Inferior parietal cortex (tissue), 1 donor: ENCODE measurements at regions not wholly inside any gene's neighbourhood (a gene's known extent, or its start where the extent isn't known, plus 50 kb on each side); places are given as distances from the start of the nearest gene placed in this dataset.

Source experiments
- DNase-seq: peaks from one replicate; pipeline ENCODE4 v3.0.0-alpha.2; 2016; ENCODE audit errors: extremely low spot score

GRCh38 chr12:34373926-34374325, 351.6 kb downstream of the ALG10 start:
- no peak for DNase-seq

- no peak for DNase-seq
These were observed 354.0 kb downstream of the ALG10 start for GRCh38 chr12:34376133-34376799.

DNA sequence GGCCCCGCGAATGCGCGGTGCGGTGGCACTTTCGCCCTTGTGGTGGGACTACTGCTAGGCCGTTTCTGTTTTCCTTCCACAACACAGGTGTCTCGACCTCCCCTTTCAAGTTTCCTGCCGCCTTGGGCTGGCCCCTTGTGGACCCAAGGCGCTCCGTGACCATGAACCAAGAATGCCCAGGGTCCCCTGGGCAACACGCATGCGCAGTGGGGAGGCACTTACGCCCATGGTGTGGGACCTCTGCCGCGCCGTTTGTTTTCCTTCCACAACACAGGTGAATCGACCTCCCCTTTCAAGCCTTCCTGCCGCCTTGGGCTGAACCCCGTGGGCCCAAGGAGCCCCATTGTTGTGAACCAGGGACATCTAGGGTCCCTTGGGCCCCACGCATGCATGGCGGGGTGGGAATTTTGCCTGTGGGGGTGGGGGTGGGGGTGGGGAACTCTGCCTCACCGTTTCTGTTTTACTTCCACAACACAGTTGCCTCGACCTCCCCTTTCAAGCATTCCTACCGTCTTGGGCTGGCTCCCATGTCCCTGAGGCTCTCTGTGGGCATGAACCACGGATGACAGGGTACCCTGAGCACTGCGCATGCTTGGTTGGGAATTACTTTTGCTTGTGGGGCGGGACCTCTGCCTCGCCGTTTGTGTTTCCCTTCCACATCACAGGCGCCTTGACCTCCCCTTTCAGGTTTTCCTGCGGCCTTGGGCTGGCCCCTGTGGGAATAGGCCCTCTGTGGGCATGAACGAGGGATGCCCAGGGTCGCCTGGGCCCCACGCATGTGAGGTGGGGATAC, 355.1 kb downstream of the ALG10 start:
- no peak for DNase-seq

- no peak for DNase-seq
These were observed 356.8 kb downstream of the ALG10 start for GRCh38 chr12:34379142-34379541.

DNA sequence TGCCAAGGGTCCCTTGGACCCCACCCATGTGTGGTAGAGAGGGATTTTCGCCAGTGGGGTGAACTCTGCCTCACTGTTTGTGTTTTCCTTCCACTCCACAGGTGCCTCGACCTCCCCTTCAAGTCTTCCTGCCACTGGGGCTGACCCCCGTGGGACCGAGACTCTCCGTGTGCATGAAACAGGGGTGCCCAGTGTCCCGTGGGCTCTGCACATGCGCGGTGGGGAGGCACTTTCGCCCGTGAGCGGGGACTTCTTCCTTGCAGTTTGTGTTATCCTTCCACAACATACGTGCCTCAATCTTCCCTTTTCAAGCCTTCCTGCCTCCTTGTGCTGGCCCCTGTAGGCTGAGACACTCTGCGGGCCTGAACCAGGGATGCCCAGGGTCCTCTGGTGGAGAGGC, 362.4 kb downstream of the ALG10 start:
- no peak for DNase-seq

DNA sequence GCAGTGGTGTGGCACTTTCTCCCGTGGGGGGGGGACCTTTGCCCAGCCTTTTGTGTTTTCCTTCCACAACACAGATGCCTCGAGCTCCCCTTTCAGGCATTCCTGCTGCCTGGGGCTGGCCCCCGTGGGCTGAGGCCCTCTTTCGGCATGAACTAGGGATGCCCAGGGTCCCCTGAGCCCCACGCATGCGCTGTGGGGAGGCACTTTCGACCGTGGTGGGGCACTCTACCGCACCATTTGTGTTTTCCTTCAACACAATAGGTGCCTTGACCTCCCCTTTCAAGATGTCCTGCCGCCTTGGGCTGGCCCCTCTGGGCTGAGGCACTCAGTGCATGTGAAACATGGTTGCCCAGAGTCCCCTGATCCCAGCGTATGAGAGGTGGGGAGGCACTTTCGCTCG, 363.7 kb downstream of the ALG10 start:
- no peak for DNase-seq

DNA sequence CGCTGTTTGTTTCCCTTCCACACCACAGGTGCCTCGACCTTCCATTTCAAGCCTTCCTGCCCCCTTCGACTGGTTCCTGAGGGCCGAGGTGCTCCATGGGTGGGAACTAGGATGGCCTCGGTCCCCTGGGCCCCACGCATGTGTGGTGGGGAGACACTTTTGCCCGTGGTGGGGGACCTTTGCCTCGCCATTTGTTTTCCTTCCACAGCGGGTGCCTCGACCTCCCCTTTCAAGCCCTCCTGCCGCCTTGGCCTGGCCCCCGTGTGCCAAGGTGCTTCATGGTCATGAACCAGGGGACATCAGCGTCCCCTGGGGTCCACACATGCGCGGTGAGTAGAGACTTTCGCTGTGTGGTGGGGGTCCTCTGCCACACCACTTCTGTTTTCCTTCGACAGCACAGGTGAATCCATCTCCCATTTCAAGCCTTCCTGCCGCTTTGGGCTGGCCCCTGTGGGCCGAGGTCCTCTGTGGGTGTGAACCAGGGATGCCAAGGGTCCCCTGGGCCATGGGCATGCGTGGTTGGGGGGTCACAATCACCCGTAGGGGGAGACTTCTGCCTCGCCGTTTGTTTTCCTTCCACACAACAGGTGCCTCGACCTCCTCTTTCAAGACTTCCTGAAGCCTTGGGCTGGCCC, 364.4 kb downstream of the ALG10 start:
- DNase-seq: no peak

GRCh38 chr12:34387711-34388635, 365.7 kb downstream of the ALG10 start:
- no peak for DNase-seq

DNA sequence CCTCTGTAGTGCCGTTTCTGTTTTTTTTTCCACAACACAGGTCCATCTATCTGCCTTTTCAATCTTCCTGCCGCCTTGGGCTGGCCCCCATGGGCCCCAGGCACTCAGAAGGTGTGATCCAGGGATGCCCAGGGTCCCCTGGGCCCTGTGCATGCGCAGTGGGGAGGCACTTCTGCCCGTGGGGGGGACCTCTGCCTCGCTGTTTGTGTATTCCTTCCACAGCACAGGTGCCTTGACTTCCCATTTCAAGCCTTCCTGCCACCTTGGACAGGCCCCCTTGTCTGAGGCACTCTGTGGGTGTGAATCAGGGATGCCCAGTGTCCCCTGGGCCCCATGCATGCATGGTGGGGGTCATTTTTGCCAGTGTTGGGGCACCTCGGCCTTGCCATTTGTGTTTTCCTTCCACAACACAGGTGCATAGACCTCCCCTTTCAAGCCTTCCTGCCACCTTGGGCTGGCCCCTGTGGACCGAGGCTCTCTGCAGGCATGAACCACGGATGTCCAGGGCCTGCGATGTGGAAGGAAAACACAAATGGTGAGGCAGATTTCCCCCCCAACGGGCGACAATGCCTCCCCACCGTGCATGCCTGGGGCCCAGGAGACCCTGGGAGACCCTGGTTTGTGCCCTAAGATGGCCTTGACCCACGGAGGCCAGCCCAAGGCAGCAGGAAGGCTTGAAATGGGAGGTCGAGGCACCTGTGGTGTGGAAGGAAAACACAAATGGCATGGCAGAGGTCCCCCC, 366.5 kb downstream of the ALG10 start:
- DNase-seq: no peak

DNA sequence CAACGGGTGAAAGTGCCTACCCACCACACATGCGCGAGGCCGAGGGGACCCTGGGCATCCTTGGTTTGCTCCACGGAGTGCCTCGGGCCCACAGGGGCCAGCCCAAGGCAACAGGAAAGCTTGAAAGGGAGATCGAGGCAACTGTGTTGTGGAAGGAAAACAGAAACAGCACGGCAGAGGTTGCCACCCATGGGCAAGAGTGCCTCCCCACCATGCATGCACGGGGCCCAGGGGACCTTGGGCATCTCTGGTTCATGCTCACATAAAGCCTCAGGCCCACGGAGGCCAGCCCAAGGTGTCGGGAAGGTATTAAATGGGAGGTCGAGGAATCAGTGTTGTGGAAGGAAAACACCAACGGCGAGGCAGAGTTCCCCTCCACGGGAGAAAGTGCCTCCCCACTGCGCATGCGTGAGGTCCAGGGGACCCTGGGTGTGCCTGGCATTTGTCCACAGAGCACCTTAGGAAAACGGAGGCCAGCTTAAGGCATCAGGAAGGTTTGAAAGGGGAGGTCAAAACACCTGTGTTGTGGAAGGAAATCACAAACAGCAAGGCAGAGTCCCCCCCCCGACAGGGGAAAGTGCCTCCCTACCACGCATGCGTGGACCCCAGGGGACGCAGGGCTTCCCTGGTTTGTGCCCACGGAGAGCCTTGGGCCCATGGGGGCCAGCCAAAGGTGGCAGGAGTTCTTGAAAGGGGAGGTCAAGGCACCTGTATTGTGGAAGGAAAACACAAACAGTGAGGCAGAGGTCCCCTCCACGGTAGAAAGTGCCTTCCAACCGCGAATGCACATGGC, 367.3 kb downstream of the ALG10 start:
- no peak for DNase-seq

DNA sequence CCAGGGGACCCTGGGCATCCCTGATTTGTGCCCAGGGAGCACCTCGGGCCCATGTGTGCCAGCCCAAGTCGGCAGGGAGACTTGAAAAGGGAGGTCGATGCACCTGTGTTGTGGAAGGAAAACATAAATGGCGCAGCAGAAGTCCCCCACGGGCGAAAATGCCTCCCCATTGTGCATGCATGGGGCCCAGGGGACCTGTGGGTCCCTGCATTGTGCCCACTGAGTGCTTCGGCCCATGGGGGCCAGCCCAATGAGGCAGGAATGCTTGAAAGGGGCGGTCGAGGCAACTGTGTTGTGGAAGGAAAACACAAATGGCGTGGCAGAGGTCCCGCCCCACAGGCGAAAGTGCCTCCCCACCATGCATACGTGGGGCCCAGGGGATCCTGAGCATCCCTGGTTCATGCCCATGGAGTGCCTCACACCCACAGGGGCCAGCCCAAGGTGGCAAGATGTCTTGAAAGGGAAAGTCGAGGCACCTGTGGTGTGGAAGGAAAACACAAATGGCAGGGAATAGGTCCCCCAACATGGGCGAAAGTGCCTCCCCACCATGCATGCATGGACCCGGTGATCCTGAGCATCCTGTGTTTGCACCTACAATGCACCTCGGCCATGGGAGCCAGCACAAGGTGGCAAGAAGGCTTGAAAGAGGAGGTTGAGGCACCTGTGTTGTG, 368.0 kb downstream of the ALG10 start:
- DNase-seq: no peak

- DNase-seq: no peak
These were observed 368.8 kb downstream of the ALG10 start for GRCh38 chr12:34390846-34391700.

GRCh38 chr12:34391771-34392581, 369.7 kb downstream of the ALG10 start:
- no peak for DNase-seq

DNA sequence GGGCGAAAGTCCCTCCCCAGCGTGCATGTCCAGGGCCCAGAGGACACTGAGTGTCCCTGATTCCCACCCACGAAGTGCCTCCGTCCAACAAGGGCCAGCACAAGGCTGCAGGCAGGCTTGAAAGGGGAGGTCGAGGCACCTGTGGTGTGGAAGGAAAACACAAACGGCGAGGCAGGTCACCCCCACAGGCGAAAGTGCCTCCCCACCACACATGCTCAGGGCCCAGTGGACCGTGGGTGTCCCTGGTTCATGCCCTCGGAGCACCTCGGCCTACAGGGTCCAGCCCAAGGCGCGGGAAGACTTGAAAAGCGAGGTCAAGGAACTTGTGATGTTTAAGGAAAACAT, 370.4 kb downstream of the ALG10 start:
- DNase-seq: no peak

- DNase-seq: no peak
These were observed 371.0 kb downstream of the ALG10 start for GRCh38 chr12:34393086-34393820.

- no peak for DNase-seq
These were observed 371.5 kb downstream of the ALG10 start for GRCh38 chr12:34393821-34394150.

DNA sequence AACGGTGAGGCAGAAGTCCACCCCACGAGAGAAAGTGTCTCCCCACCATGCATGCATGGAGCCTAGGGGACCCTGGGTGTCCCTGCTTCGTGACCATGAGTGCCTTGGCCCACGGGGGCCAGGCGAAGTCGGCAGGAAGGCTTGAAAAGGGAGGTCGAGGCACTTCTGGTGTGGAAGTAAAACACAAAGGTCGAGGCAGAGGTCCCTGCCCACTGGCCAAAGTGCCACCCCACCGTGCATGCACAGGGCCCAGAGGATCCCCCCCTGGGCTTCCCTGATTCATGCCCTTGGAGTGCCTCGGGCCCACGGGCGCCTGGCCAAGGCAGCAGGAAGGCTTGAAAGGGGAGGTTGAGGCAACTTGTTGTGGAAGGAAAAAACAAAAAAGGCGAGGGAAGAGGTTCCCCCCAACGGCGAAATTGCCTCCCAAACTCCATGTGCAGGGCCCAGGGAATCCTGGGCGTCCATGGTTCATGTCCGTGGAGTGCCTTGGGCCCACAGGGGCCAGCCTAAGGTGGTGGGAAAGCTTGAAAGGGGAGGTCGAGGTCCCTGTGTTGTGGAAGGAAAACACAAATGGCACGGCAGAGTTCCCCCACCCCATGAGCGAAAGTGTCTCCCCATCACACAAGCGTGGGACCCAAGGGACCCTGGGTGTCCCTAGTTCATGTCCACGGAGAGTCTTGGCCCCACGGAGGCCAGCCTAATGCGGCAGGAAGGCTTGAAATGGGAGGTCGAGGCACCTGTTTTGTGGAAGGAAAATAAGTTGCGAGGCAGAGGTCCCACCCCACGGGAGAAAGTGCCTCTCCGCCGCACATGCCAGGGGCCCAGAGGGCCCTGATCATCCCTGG, 372.1 kb downstream of the ALG10 start:
- DNase-seq: no peak
